ENCODE measurements at regions not wholly inside any gene's neighbourhood (a gene's known extent, or its start where the extent isn't known, plus 50 kb on each side); places are given as distances from the start of the nearest gene placed in this dataset.
A peak's percentile ranks its signal among the peaks of the same experiment; 100 is the strongest.

DNA sequence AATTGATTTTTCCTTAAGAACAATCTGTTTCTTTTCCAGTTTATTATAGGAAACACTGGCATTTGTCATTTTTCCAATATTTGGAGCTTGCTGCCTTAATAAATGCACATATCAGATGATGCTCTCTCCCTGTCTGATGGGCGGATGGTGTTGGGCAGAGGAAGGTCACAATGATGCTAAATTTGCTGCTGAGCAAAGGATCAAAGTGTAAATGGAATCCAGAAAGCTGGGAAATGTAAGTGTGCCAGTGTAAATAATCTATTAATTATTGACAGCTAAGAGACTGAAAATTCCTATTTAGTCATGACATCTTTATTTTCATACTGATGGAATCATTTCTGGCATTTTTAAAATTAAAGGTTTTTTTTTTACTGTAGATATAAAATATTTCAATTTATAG lies 243.2 kb downstream of the PTBP2 start:
- Histone ChIP-seq H3K9me3 (ENCODE audit: low read length) (no peaks in the 10 kb centered on the region), H3K4me2 (ENCODE audit: low read length) (no peak overlapping the region), H2AFZ (ENCODE audit: low read depth, low read length) (no peak overlapping the region), H3K79me2 (replicated peaks; ENCODE audit: insufficient read depth, low read length) (no peaks in the 10 kb centered on the region), H3K4me3 (ENCODE audit: low read length) (no peak overlapping the region), H3K27me3 (ENCODE audit: insufficient read depth, low read depth, low read length) (no peaks in the 10 kb centered on the region), H3K9me2 (ENCODE audit: insufficient read depth, low read length) (no peaks in the 10 kb centered on the region), H4K20me1 (ENCODE audit: insufficient read depth) (no peaks in the 10 kb centered on the region), H3K9ac (ENCODE audit: low read length) (no peak overlapping the region), H3F3A (ENCODE audit: insufficient read depth, low read length, poor library complexity, severe bottlenecking) (no peaks in the 10 kb centered on the region), H3K27ac (ENCODE audit: low read length) (peak overlapping the region; percentile 14), H3K36me3 (ENCODE audit: insufficient read depth, low read length) (no peaks in the 10 kb centered on the region)
- TF ChIP-seq, protein P1, sequence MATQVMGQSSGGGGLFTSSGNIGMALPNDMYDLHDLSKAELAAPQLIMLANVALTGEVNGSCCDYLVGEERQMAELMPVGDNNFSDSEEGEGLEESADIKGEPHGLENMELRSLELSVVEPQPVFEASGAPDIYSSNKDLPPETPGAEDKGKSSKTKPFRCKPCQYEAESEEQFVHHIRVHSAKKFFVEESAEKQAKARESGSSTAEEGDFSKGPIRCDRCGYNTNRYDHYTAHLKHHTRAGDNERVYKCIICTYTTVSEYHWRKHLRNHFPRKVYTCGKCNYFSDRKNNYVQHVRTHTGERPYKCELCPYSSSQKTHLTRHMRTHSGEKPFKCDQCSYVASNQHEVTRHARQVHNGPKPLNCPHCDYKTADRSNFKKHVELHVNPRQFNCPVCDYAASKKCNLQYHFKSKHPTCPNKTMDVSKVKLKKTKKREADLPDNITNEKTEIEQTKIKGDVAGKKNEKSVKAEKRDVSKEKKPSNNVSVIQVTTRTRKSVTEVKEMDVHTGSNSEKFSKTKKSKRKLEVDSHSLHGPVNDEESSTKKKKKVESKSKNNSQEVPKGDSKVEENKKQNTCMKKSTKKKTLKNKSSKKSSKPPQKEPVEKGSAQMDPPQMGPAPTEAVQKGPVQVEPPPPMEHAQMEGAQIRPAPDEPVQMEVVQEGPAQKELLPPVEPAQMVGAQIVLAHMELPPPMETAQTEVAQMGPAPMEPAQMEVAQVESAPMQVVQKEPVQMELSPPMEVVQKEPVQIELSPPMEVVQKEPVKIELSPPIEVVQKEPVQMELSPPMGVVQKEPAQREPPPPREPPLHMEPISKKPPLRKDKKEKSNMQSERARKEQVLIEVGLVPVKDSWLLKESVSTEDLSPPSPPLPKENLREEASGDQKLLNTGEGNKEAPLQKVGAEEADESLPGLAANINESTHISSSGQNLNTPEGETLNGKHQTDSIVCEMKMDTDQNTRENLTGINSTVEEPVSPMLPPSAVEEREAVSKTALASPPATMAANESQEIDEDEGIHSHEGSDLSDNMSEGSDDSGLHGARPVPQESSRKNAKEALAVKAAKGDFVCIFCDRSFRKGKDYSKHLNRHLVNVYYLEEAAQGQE (IDR thresholded peaks at IDR 0.05; ENCODE audit: borderline replicate concordance) = no peak
- TF ChIP-seq POLR2AphosphoS5 (IDR thresholded peaks at IDR 0.05) (no peak), MXI1 (conservative IDR thresholded peaks at IDR 0.05; ENCODE audit: poor library complexity, severe bottlenecking) (no peak), SMC3 (conservative IDR thresholded peaks at IDR 0.05; ENCODE audit: poor library complexity) (no peak), RAD21 (conservative IDR thresholded peaks at IDR 0.05) (no peak), EP300 (conservative IDR thresholded peaks at IDR 0.05; ENCODE audit: poor library complexity, severe bottlenecking) (no peak), EZH2 (IDR thresholded peaks at IDR 0.05; ENCODE audit: borderline replicate concordance, insufficient read depth, low read length, poor library complexity, severe bottlenecking) (no peak), TAF1 (IDR thresholded peaks at IDR 0.05; ENCODE audit: low read depth) (no peak)
- TF ChIP-seq, protein P2, sequence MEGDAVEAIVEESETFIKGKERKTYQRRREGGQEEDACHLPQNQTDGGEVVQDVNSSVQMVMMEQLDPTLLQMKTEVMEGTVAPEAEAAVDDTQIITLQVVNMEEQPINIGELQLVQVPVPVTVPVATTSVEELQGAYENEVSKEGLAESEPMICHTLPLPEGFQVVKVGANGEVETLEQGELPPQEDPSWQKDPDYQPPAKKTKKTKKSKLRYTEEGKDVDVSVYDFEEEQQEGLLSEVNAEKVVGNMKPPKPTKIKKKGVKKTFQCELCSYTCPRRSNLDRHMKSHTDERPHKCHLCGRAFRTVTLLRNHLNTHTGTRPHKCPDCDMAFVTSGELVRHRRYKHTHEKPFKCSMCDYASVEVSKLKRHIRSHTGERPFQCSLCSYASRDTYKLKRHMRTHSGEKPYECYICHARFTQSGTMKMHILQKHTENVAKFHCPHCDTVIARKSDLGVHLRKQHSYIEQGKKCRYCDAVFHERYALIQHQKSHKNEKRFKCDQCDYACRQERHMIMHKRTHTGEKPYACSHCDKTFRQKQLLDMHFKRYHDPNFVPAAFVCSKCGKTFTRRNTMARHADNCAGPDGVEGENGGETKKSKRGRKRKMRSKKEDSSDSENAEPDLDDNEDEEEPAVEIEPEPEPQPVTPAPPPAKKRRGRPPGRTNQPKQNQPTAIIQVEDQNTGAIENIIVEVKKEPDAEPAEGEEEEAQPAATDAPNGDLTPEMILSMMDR (IDR thresholded peaks at IDR 0.05; ENCODE audit: poor library complexity, severe bottlenecking) = no peak

DNA sequence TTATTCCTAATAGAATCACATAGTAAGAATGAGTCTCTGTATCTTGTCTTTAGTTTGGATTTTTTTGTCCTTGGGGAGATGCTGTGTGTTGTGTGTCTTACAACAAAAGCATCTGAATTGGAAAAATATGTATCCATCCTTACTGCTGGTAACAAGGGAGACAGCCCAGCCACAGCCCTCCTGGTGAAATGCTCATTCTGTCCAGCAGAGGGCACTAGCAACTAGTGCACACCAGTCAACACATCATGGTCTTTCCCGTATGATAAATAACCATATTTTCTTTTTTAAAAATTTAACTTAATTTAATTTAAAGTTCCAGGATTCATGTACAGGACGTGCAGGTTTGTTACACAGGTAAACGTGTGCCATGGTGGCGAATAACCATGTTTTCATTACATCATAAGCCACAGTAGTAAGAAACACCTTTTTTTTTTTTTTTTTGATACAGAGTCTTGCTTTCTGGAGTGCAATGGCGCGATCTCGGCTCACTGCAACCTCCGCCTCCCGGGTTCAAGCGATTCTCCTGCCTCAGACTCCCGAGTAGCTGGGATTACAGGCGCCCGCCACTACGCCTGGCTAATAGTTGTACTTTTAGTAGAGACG lies 245.1 kb downstream of the PTBP2 start:
- Histone ChIP-seq H2AFZ (ENCODE audit: low read depth, low read length) (no peak overlapping the region), H3K27me3 (ENCODE audit: insufficient read depth, low read depth, low read length) (no peaks in the 10 kb centered on the region), H3K9ac (ENCODE audit: low read length) (no peak overlapping the region), H3F3A (ENCODE audit: insufficient read depth, low read length, poor library complexity, severe bottlenecking) (no peaks in the 10 kb centered on the region), H3K4me2 (ENCODE audit: low read length) (no peak overlapping the region), H3K79me2 (replicated peaks; ENCODE audit: insufficient read depth, low read length) (no peaks in the 10 kb centered on the region), H4K20me1 (ENCODE audit: insufficient read depth) (no peaks in the 10 kb centered on the region), H3K4me3 (ENCODE audit: low read length) (no peak overlapping the region), H3K9me3 (ENCODE audit: low read length) (no peaks in the 10 kb centered on the region), H3K36me3 (ENCODE audit: insufficient read depth, low read length) (no peaks in the 10 kb centered on the region), H3K9me2 (ENCODE audit: insufficient read depth, low read length) (no peaks in the 10 kb centered on the region), H3K27ac (ENCODE audit: low read length) (no peak overlapping the region)
- TF ChIP-seq, protein P2 (IDR thresholded peaks at IDR 0.05; ENCODE audit: poor library complexity, severe bottlenecking) = peak; percentile 71
- TF ChIP-seq, protein P1 (IDR thresholded peaks at IDR 0.05; ENCODE audit: borderline replicate concordance) = no peak
- TF ChIP-seq EP300 (conservative IDR thresholded peaks at IDR 0.05; ENCODE audit: poor library complexity, severe bottlenecking) (no peak), MXI1 (conservative IDR thresholded peaks at IDR 0.05; ENCODE audit: poor library complexity, severe bottlenecking) (no peak), RAD21 (conservative IDR thresholded peaks at IDR 0.05) (peak; percentile 75), EZH2 (IDR thresholded peaks at IDR 0.05; ENCODE audit: borderline replicate concordance, insufficient read depth, low read length, poor library complexity, severe bottlenecking) (no peak), SMC3 (conservative IDR thresholded peaks at IDR 0.05; ENCODE audit: poor library complexity) (peak; percentile 74), TAF1 (IDR thresholded peaks at IDR 0.05; ENCODE audit: low read depth) (no peak), POLR2AphosphoS5 (IDR thresholded peaks at IDR 0.05) (no peak)

Data from neural cell (in vitro differentiated cells).